ENCODE measurements at regions not wholly inside any gene's neighbourhood (a gene's known extent, or its start where the extent isn't known, plus 50 kb on each side); places are given as distances from the start of the nearest gene placed in this dataset.

- Histone ChIP-seq H2AFZ (ENCODE audit: low read length) (0 out of 2 replicates have a peak overlapping the region, but pooled peaks have one; percentile 27), H3K27me3 (replicated peaks in 1 of 4; ENCODE audit: control insufficient read depth in 3 of 4, extremely low read depth in 1 of 4, insufficient read depth in 3 of 4, low read length in 3 of 4) (no peaks in the 10 kb centered on the region), H3K4me3 (ENCODE audit: extremely low read depth in 1 of 4, insufficient read depth in 2 of 4, low read depth in 3 of 4, low read length in 4 of 4) (no peak overlapping the region), H4K8ac (ENCODE audit: extremely low read depth, insufficient read depth, low read length) (no peak overlapping the region), H3K56ac (replicated peaks; ENCODE audit: insufficient read length, low read depth, low read length) (no peak overlapping the region), H3K27ac (ENCODE audit: low read depth, low read length) (no peak overlapping the region), H4K91ac (replicated peaks; ENCODE audit: insufficient read length, low read length) (no peak overlapping the region), H3K79me2 (ENCODE audit: control insufficient read depth in 1 of 2, insufficient read depth in 2 of 2, low read length in 2 of 2) (no peaks in the 10 kb centered on the region), H2AK5ac (ENCODE audit: low read depth, low read length) (no peak overlapping the region), H4K20me1 (replicated peaks in 1 of 2; ENCODE audit: control insufficient read depth in 1 of 2, insufficient read depth in 2 of 2, low read length in 2 of 2) (no peaks in the 10 kb centered on the region), H3K4me2 (ENCODE audit: insufficient read depth in 1 of 2, low read depth in 2 of 2, low read length in 2 of 2) (no peak overlapping the region), H3K23ac (ENCODE audit: insufficient read length) (no peak overlapping the region), H2BK5ac (ENCODE audit: low read depth, low read length) (no peak overlapping the region), H3K79me1 (ENCODE audit: low read depth, low read length) (no peaks in the 10 kb centered on the region), H3K9me3 (ENCODE audit: insufficient read depth in 2 of 2, low read depth in 1 of 2, low read length in 1 of 2) (no peaks in the 10 kb centered on the region), H3K4me1 (replicated peaks in 1 of 4; ENCODE audit: control insufficient read depth in 3 of 4, insufficient read depth in 4 of 4, low read length in 3 of 4) (no peaks in the 10 kb centered on the region), H2BK120ac (replicated peaks; ENCODE audit: low read depth, low read length) (no peak overlapping the region), H3K14ac (ENCODE audit: insufficient read length) (no peak overlapping the region), H3K9ac (replicated peaks in 1 of 4; ENCODE audit: extremely low read depth in 1 of 4, low read depth in 3 of 4, low read length in 3 of 4) (no peak overlapping the region), H2BK15ac (ENCODE audit: low read length) (no peak overlapping the region), H3K23me2 (ENCODE audit: low read depth, low read length) (no peaks in the 10 kb centered on the region), H3K36me3 (ENCODE audit: control insufficient read depth in 2 of 4, insufficient read depth in 4 of 4, low read length in 3 of 4) (no peaks in the 10 kb centered on the region), H2BK20ac (ENCODE audit: low read length) (no peak overlapping the region), H3K4ac (replicated peaks; ENCODE audit: insufficient read length, low read depth, low read length) (no peak overlapping the region), H3K18ac (ENCODE audit: extremely low read depth, low read length) (no peak overlapping the region), H2BK12ac (ENCODE audit: low read depth, low read length) (no peak overlapping the region), H4K5ac (ENCODE audit: insufficient read length, low read depth, low read length) (no peak overlapping the region)
- ChIA-PET CTCF (ENCODE audit: partially characterized antibody) (interaction anchor here (1.0 kb wide), 1 partner anchor 284 kb away, joined by 3 read pairs; no protein-coding TSS in a partner anchor), POLR2A (ENCODE audit: partially characterized antibody) (no interaction called here)
- 86% methylated on average over 3 of the region's 3 CpGs; no CpG with 5 or more reads in 1 of the 2 experiments for WGBS, 2 experiments (ENCODE audit: extremely low coverage in 1 of 2, insufficient coverage in 1 of 2, insufficient read length in 1 of 2, insufficient replicate concordance in 2 of 2, low coverage in 1 of 2, low lambda C conversion rate in 2 of 2, missing lambda C conversion rate in 1 of 2)
- DNase-seq (ENCODE audit: low read depth in 1 of 2, low spot score in 2 of 2) (no peak), FAIRE-seq (no peak)
- TF ChIP-seq CBX5 (IDR thresholded peaks at IDR 0.05; ENCODE audit: low read depth, low read length), result no peak
- TF ChIP-seq RBBP5 (IDR thresholded peaks at IDR 0.05; ENCODE audit: borderline replicate concordance, low read depth, low read length), result no peak
- TF ChIP-seq ASH2L (IDR thresholded peaks at IDR 0.05; ENCODE audit: low read length), result no peak
- no peak for TF ChIP-seq POLR2AphosphoS5 (IDR thresholded peaks at IDR 0.05; ENCODE audit: low read depth, low read length)
- TF ChIP-seq GTF2F1 (IDR thresholded peaks at IDR 0.05; ENCODE audit: borderline replicate concordance, low read depth, low read length), result no peak
- no peak for TF ChIP-seq POU5F1 (IDR thresholded peaks at IDR 0.05; ENCODE audit: low read depth, low read length)
- no peak for TF ChIP-seq GABPA (IDR thresholded peaks at IDR 0.05; ENCODE audit: borderline replicate concordance, insufficient read depth, low read length)
- no peak for TF ChIP-seq KDM4A (IDR thresholded peaks at IDR 0.05; ENCODE audit: low read depth, low read length, severe bottlenecking)
- no peak for TF ChIP-seq TCF12 (IDR thresholded peaks at IDR 0.05; ENCODE audit: low read depth, low read length)
- no peak for TF ChIP-seq BCL11A (IDR thresholded peaks at IDR 0.05; ENCODE audit: low read depth in 2 of 2, low read length in 2 of 2)
- no peak for TF ChIP-seq TEAD4 (IDR thresholded peaks at IDR 0.05; ENCODE audit: low read depth, low read length)
- TF ChIP-seq, protein P1, sequence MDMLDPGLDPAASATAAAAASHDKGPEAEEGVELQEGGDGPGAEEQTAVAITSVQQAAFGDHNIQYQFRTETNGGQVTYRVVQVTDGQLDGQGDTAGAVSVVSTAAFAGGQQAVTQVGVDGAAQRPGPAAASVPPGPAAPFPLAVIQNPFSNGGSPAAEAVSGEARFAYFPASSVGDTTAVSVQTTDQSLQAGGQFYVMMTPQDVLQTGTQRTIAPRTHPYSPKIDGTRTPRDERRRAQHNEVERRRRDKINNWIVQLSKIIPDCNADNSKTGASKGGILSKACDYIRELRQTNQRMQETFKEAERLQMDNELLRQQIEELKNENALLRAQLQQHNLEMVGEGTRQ (IDR thresholded peaks at IDR 0.05; ENCODE audit: low read length), result no peak
- TF ChIP-seq SIN3A (conservative IDR thresholded peaks at IDR 0.05 in 1 of 2, IDR thresholded peaks at IDR 0.05 in 1 of 2; ENCODE audit: low read depth in 1 of 2, low read length in 2 of 2), result no peak
- no peak for TF ChIP-seq EGR1 (IDR thresholded peaks at IDR 0.05; ENCODE audit: borderline replicate concordance, low read depth, low read length)
- no peak for TF ChIP-seq SP2 (IDR thresholded peaks at IDR 0.05; ENCODE audit: low read length)
These were observed 436.2 kb downstream of the TLL1 start for GRCh38 chr4:166309286-166309685.
